Activated CD4-positive, alpha-beta T cell treated with anti-CD3 and anti-CD28 coated beads, Interleukin-2, Interleukin-6, amounts not matched to agents 100 ng/mL and 50 ng/mL, durations not matched to agents 16 hours and 8 hours (primary cell): ENCODE measurements at regions not wholly inside any gene's neighbourhood (a gene's known extent, or its start where the extent isn't known, plus 50 kb on each side); places are given as distances from the start of the nearest gene placed in this dataset.

Experiments
- DNase-seq: peaks from one replicate; pipeline ENCODE4 v3.0.0-alpha.2; 2020

DNA sequence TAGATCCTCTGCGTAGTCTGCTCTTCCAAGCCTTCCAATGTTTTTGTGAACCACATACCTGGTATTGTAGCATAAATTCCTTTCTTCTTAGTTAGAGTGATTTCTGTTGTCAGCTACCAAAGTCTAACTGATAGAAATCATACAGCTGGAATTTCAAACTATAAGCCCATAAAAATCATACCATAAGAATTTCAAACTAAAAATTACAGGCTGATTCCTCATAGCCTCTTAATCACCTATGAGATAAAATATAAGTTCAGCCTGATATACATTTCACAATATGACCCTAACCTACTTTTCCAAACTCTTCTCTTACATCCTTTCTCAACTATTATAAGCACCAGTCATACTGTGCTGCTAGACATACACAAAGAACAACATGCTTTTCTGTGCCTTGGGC is 64.8 kb downstream of the PTHLH start:
- no peak for DNase-seq

DNA sequence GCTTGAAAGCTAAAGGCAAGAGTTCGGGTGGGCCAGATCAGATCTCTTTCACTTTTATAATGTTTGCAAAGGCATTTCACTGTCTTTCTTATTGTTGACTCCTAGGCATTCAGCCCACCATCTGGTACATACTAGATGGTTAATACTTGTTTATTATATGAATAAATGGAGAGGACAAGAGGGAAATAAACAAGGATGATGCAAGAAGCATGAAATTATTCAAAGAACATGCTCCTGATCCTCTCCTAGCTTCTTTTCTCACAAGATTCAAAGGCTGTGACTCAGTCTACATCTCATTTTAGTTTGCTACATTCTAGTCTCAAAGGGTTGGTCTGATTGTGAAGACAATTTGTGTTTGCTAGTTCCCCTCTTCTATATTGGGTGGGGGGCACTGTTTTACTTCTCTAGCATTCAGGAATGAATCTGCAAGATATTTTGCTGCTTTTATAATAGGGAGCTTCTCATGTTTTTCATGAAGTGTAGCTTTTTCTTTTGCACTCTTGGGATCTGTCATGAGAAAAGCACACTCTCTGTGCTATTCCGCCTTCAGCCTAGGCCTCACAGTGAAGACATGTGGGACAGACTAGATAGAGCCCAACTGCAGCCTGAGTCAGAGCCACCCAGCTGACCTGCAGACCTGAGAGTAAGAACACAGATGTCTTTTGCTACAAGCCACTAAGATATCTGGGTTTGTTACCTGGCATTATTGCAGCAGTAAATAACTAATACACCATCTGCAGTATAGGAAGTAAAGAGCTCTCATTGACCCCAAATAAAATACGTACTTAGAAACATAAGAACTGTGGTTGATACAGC is 65.7 kb downstream of the PTHLH start:
- no peak for DNase-seq

GRCh38 chr12:27906127-27906500 is 66.4 kb downstream of the PTHLH start:
- no peak for DNase-seq

DNA sequence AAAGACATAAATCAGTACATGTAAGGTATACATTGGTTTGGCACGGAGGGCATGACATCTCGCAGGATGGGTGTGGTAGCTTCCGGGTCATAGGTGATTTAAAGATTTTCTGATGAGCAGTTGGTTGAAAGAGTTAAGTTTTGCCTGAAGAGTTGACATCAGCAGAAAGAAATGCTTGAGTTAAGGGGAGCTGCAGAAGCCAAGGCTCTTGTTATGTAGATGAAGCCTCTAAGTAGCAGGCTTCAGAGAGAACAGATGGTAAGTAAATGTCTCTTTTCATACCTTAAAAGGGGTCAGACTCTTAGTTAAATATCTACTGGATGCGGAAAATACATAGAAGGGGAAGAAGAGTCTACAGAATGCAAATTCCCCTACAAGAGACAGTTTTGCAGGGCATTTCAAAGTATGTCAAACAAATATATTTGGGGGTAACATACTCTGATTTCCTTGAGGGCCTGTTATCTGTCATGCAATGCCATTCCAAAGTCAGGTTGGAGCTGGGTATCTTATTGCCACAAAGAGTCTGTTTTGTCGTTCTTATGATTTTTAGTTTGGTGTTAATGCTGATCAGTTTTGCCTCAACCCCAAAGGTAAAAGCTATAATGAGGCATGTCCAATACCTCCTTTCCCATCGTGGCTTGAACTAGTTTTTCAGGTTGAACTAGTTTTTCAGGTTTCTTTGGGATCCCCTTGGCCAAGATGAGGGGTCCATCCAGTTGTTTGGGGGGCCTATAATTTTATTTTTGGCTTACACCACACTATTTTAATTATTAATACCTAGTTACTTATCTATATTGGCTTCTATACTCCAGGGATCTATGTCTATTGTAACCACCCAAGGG is 67.0 kb downstream of the PTHLH start:
- no peak for DNase-seq

GRCh38 chr12:27902651-27903050 is 69.9 kb downstream of the PTHLH start:
- no peak for DNase-seq

DNA sequence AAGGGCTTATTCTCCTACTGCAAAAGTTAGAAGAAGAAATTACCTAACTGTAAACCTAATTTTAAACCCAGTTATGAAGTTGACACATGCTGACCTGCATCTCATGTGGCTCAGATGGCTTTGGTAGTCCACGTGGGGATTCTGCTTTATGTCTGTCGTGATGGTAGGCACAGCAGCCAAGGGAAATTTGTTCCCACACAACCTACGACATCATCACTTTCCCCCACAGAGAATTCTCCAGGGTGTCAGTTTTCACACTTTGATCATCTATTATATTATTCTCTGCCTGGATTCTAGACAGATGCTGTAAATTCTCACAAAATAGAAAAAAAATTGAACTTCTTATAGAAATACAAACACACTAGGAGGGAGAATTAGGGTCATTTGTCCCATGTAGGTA is 70.6 kb downstream of the PTHLH start:
- DNase-seq: no peak

- DNase-seq: no peak
Measured at GRCh38 chr12:27900920-27901879, 71.3 kb downstream of the PTHLH start.

DNA sequence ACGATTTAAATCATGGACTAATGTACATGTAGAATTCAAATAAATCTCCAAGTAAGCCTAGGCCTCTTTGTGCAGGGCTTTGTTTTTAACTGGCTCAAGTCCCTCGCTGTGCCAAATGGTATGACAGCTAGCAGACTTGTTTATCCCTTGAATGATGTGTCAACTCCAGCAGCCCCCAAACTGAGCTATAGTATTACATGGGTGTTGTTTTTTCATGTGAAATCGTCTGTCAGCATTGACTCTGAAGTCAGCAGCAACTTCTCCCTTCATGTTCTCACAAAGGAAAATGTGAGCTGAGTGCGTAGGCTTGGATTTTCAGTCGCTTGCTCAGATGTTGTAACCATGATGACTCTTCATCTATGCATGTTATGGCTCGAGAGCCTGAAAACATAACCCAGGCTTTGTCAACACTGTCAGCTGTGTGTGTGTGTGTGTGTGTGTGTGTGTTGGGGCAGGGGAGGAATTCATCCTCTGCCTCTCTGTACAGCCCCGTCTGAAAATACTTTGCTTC is 73.3 kb downstream of the PTHLH start:
- DNase-seq: no peak

GRCh38 chr12:27898022-27898421 is 74.5 kb downstream of the PTHLH start:
- DNase-seq: no peak

- DNase-seq: no peak
Measured at GRCh38 chr12:27896419-27896990, 76.0 kb downstream of the PTHLH start.

DNA sequence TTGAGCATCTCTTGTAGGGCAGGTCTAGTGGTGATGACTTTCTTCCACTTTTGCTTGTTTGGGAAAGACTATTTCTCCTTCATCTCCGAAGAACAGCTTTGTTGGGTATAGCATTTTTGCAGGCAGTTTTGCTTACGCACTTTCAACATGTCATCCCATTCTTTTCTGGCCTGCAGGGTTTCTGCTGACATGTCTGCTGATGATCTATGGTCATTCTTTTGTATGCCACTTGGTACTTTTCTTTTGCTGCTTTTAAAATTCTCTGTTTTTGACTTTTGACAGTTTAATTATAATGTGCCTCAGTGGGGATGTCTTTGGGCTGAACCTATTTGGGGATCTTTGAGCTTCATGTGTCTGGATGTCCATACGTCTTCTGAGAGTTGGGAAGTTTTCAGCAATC is 78.2 kb downstream of the PTHLH start:
- no peak for DNase-seq

- DNase-seq: no peak
Measured at GRCh38 chr12:27879708-27880107, 92.8 kb downstream of the PTHLH start.

- DNase-seq: no peak
Measured at GRCh38 chr12:27875677-27876076, 95.6 kb upstream of the MANSC4 start.

GRCh38 chr12:27873010-27873409 is 93.0 kb upstream of the MANSC4 start:
- no peak for DNase-seq

- no peak for DNase-seq
Measured at GRCh38 chr12:27871946-27872345, 91.9 kb upstream of the MANSC4 start.

DNA sequence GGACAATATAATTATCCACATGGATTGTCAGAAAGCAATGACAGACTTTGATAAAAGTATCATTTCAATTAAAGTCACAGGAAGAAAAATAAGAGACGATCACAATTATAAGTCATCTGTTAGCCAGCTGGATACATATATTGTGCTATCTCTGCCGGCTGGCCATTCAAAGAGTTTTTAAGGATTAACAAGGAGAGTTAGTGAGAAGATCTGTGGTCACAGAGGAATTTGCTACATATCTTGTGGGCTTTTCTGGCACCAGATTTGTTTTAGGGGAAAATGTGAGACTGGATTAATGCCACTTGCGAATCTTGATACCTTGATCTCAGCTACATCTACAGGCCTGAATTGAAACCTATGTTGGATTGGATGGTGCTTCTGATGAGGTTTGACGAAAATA is 90.9 kb upstream of the MANSC4 start:
- DNase-seq: no peak

GRCh38 chr12:27869567-27869966 is 89.5 kb upstream of the MANSC4 start:
- DNase-seq: no peak

- DNase-seq: no peak
Measured at GRCh38 chr12:27868139-27868538, 88.1 kb upstream of the MANSC4 start.

GRCh38 chr12:27866373-27867101 is 86.5 kb upstream of the MANSC4 start:
- DNase-seq: no peak

GRCh38 chr12:27865421-27865820 is 85.4 kb upstream of the MANSC4 start:
- no peak for DNase-seq

DNA sequence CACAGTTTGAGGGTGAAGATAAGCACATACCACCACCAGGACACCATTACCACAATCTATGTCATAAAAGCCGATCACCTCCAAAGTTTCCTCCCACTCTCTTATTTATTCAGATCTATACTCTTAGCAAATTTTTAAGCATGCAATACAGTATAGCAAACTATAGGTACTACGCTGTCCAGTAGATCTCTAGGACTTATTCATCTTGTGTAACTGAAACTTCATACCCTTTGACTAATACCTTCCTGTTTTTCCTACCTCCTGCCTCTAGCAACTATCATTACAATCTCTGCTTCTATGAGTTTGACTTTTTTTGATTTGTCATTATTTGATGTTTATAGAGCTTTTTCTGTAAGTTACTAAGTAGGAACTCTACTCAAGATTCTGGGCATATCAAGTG is 84.5 kb upstream of the MANSC4 start:
- peak; percentile 55 for DNase-seq

- DNase-seq: no peak
Measured at GRCh38 chr12:27863839-27864238, 83.8 kb upstream of the MANSC4 start.
